ENCODE measurements at regions not wholly inside any gene's neighbourhood (a gene's known extent, or its start where the extent isn't known, plus 50 kb on each side); places are given as distances from the start of the nearest gene placed in this dataset.
"Not testable (repeated sequence)": the region's sequence is repeated elsewhere in the genome, so short reads cannot be mapped to it uniquely, and the experiment has no call there.

DNA sequence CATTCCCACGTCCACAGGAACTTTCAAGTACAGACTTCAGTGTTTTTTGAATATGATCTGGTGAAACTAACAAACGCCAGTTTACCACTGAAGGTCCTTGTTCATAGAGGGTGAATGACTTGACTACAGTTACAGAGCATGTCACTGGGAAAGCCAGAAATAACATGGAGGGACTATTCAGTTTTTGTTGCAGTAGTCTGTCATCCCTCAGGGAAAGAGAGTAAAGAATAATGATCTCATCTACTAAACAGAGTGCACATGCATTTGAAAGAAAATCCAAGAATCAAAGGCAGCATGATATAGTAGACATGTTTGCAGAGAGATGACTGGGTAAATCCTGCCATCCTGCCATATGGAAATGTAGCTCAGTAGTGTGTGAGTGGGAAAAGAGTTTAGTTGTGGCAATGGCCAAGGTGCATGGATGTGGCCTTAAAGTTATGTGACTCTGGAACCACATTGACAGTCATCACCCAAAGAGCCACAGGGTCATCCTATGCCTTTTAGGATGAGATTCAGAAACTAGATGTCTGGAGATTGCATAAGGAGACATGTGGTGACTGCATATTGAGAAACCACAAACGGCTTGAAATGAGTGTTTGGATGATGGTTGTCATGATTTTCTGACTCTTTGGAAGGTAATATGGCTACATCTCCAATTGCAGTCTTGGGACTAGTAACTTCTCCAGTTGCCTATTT lies 125.3 kb upstream of the ZEB2 start:
- no peak for ATAC-seq (ENCODE audit: low FRiP score)

DNA sequence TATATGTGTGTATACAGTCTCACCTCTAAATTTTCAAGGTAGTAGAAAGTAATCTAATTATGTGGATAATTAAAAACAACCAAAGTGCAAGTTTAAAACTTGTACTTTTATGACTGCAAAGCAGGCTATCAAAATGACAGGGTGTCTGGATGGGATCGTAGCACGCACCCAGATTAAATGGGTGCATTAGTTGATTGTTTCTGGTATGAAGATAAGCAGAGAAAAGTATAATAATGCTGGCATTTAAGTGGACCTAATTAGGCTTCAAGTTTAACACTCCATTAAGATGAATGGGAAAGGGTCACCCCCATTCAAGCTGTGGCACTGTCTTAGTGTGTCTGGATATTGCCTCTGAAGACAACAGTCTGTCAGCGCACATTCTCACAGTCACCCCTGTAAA lies 124.6 kb upstream of the ZEB2 start:
- TF ChIP-seq, protein P1, sequence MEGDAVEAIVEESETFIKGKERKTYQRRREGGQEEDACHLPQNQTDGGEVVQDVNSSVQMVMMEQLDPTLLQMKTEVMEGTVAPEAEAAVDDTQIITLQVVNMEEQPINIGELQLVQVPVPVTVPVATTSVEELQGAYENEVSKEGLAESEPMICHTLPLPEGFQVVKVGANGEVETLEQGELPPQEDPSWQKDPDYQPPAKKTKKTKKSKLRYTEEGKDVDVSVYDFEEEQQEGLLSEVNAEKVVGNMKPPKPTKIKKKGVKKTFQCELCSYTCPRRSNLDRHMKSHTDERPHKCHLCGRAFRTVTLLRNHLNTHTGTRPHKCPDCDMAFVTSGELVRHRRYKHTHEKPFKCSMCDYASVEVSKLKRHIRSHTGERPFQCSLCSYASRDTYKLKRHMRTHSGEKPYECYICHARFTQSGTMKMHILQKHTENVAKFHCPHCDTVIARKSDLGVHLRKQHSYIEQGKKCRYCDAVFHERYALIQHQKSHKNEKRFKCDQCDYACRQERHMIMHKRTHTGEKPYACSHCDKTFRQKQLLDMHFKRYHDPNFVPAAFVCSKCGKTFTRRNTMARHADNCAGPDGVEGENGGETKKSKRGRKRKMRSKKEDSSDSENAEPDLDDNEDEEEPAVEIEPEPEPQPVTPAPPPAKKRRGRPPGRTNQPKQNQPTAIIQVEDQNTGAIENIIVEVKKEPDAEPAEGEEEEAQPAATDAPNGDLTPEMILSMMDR (IDR thresholded peaks at IDR 0.05), result no peak
- no peak for ATAC-seq (ENCODE audit: low FRiP score)
- DNase-seq (ENCODE audit: low spot score), result no peak

More for the DNA sequence above, 125.3 kb upstream of the ZEB2 start:
- TF ChIP-seq, protein P1 (IDR thresholded peaks at IDR 0.05), result no peak
- no peak for DNase-seq (ENCODE audit: low spot score)

DNA sequence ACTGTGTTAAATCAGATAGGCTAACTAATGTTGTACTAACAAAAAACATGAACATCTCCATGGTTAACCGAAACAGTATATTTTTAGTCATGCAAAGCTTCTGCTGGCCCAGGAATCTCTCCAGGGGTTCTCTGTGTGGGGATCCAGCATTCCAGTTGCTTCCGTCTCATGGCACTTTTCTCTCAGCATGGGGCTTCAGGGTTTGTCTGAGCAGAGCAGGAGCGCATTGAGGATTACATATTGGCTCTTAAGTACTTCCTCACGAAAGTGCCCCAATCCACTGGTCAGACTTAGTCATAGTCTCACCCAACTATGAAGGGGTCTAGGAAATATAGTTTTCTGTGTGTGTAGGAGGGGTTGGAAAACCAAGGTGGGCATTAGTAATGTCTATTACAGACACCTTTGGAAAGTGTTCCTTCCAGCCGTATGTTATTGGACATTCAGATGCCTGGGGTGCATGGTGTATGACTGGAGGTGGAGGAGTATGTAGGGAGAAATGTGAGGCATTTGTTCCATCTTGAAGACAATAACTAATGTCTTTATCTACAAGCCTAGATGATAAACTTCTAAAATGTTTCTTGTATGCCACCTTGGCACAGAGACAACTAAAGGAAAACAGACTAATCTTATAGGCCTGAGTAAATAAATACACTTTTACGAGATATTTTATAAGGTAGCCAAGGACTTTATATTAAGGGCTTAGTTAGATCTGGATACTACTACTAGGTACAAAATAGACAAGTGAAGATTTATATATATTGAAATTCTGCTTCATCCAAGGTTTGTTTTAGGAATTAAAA lies 123.8 kb upstream of the ZEB2 start:
- ATAC-seq (ENCODE audit: low FRiP score) (no peak), DNase-seq (ENCODE audit: low spot score) (no peak)
- TF ChIP-seq, protein P1 (IDR thresholded peaks at IDR 0.05), result no peak

DNA sequence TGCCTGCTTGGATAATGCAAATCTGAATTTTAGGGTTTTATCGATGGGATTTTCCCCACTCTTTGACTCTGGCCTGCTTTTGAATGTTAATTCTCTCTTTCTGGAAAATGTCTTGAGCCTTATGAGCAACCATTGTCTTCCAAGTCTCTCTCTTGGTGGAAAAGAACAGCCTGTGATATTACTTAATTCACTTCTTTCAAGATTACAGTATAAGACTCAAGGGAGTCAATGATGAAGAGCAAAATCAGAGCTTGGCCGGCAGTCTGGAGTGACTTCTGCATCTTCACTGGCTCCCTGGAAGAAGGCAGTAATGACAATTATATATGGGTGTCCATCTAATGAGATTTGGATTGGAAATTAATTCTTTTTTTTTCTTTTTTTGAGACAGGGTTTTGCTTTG lies 122.9 kb upstream of the ZEB2 start:
- TF ChIP-seq, protein P1 (IDR thresholded peaks at IDR 0.05), result no peak
- ATAC-seq (ENCODE audit: low FRiP score) (no peak), DNase-seq (ENCODE audit: low spot score) (no peak)

DNA sequence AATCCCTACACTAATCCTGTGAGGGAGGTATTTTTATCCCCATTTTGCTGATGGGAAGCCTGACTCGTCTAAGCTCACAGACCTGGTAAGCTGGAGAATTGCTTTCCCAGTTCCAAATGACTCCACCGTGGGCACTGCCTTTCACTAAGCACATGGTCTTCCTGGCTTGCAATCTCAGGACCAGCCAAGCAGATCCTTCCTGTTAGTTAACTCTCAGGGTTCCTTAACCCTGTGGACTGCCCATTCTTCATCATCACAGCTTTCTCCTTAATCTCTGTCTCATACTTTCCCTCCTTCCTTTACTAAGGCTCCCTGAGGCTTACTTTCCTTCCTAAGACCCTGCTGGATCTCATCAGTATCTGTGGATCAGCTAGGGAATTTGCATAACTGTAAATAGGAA lies 122.2 kb upstream of the ZEB2 start:
- DNase-seq (ENCODE audit: low spot score) (no peak), ATAC-seq (ENCODE audit: low FRiP score) (no peak)
- TF ChIP-seq, protein P1 (IDR thresholded peaks at IDR 0.05), result no peak

DNA sequence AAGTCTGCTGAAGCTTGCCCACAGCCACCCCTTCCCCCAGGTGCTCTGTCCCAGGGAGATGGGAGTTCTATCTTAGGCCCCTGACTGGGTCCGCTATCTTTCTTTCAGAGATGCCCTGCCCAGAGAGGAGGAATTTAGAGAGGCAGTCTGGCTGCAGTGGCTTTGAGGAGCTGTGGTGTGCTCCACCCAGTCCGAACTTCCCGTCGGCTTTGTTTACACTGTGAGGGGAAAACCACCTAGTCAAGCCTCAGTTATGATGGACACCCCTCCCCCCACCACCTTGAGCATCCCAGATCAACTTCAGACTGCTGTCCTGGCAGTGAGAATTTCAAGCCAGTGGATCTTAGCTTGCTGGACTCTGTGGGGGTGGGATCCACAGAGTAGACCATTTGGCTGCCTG lies 118.3 kb upstream of the ZEB2 start:
- DNase-seq (ENCODE audit: low spot score); ATAC-seq (ENCODE audit: low FRiP score): not testable (repeated sequence)

DNA sequence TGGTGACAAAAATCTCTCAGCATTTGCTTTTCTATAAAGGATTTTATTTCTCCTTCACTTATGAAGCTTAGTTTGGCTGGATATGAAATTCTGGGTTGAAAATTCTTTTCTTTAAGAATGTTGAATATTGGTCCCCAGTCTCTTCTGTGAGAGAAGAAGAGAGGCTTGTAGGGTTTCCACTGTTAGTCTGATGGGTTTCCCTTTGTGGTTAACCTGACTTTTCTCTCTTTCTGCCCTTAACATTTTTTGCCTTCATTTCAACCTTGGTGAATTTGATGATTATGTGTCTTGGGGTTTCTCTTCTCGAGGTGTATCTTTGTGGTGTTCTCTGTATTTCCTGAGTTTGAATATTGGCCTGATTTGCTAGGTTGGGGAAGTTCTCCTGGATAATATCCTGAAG lies 116.9 kb upstream of the ZEB2 start:
- not testable (repeated sequence) for ATAC-seq (ENCODE audit: low FRiP score); DNase-seq (ENCODE audit: low spot score)

DNA sequence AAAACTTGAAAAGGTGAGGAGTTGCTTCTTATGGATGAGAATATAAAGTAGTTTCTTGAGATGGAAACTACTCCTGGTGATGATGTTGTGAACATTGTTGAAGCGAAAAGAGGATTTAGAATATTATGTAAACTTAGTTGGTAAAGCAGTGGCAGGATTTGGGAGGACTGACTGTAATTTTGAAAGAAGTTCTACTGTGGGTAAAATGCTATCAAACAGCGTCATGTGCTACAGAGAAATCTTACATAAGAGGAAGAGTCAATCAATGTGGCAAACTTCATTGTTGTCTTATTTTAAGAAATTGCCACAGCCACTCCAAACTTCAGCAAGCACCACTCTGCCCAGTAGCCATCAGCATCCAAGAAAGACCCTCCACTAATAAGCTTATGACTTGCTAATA lies 112.9 kb upstream of the ZEB2 start:
- TF ChIP-seq, protein P1 (IDR thresholded peaks at IDR 0.05), result no peak
- ATAC-seq (ENCODE audit: low FRiP score) (no peak), DNase-seq (ENCODE audit: low spot score) (no peak)

Measured in omental fat pad (tissue), 3 donors.